IgD-negative memory B cell (primary cell): ENCODE measurements at regions not wholly inside any gene's neighbourhood (a gene's known extent, or its start where the extent isn't known, plus 50 kb on each side); places are given as distances from the start of the nearest gene placed in this dataset.

ENCODE experiments used
- H3K27ac Mint-ChIP-seq, 3 donors: one replicate each; pipeline ENCODE4 v1.8.0; 2020 to 2022; ENCODE audit warnings: mild to moderate bottlenecking in 3 of 3, mixed read lengths in 3 of 3, moderate library complexity in 1 of 3
- H3K27me3 Mint-ChIP-seq: one replicate; pipeline ENCODE4 v1.8.0; 2021; ENCODE audit warnings: mixed read lengths
- H3K36me3 Mint-ChIP-seq: one replicate; pipeline ENCODE4 v1.8.0; 2020; ENCODE audit warnings: mild to moderate bottlenecking, mixed read lengths
- H3K4me1 Mint-ChIP-seq, 3 donors: one replicate each; pipeline ENCODE4 v1.8.0; 2020 to 2022; ENCODE audit warnings: mixed read lengths in 3 of 3, mild to moderate bottlenecking in 1 of 3
- H3K4me3 Mint-ChIP-seq, 4 donors: one replicate each; pipeline ENCODE4 v1.8.0; 2020 to 2022; ENCODE audit warnings: mild to moderate bottlenecking in 4 of 4, mixed read lengths in 4 of 4, moderate library complexity in 3 of 4
- H3K9me3 Mint-ChIP-seq, 3 donors: one replicate each; pipeline ENCODE4 v1.8.0; 2020 to 2021; ENCODE audit warnings: mixed read lengths in 3 of 3, mild to moderate bottlenecking in 1 of 3

DNA sequence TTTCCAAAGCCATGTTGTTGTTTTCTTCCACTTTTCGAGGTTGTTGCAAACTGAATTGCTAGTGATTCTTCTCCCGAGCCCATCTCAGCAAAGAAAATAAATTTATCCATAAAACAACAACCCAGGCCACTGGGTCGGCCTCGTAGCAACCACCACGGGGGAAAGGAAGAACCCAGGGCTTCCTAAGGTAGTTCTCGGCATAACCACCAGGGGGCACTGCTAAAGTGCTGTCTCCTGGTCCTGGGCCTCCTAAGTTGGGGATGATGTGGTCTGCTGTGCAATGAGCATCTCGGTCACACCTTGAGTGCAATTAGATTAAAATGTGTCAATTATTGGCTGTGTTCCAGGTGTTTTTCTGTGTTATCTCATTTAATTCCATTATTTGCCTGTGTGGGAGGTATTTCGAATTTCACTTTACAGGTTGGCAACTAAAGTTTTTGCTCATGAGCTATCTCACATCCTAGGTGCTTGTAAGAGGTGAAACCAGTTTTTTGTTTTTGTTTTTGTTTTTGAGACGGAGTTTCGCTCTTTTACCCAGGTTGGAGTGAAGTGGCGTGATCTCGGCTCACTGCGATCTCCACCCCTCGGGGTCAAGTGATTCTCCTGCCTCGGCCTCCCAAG, 102.8 kb upstream of the DAP start:
- Mint-ChIP-seq H3K36me3 (peaks cover 1% of the 10 kb centered on the region), H3K4me1 (peaks cover 0 to 8% (median 5%) of the 10 kb centered on the region in 3 donors), H3K27me3 (peaks cover 10% of the 10 kb centered on the region), H3K9me3 (no peaks in the 10 kb centered on the region), H3K4me3 (no peak overlapping the region), H3K27ac (no peak overlapping the region)

DNA sequence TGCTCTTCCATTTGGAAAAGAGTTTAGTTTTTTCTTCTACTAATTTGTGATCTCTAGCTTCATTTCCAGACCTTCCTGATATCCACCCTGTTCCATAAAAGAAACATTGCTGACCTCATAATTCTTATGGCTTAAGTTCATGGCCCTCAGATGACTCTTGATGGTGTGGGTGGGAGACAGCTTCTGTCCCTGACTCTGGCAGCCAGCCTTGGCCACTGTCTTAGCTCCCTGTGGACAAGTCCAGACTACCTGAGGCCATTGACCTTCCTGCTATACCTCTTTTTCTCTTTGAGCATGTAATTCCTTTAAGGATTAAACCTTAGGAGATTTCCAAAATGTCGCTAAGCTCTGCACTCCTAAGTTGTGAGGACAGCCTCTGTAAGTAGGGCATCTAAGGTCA, 101.1 kb upstream of the DAP start:
- H3K27me3 Mint-ChIP-seq = peaks cover 14% of the 10 kb centered on the region
- H3K36me3 Mint-ChIP-seq = no peaks in the 10 kb centered on the region
- H3K27ac Mint-ChIP-seq = no peak overlapping the region
- no peak overlapping the region for H3K4me3 Mint-ChIP-seq
- H3K4me1 Mint-ChIP-seq = peaks cover 0 to 1% (median under 1%) of the 10 kb centered on the region in 3 donors
- no peaks in the 10 kb centered on the region for H3K9me3 Mint-ChIP-seq

DNA sequence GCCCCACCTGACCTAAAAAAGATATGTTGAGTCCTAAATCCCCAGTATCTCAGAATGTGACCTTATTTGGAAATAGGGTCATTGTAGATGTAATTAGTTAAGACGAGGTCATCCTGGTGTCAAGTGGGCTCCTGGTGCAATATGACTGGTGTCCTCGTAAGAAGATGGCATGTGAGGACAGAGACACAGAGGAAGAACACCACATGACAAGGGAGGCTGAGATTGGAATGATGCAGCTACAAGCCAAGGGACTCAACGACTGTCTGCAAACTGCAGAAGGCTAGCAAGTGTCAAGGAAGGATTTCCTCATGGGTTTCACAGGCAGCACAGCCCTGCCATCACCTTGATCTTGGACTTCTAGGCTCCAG, 100.4 kb upstream of the DAP start:
- H3K27ac Mint-ChIP-seq = no peak overlapping the region
- no peaks in the 10 kb centered on the region for H3K9me3 Mint-ChIP-seq
- no peak overlapping the region for H3K4me3 Mint-ChIP-seq
- peaks cover 13% of the 10 kb centered on the region for H3K27me3 Mint-ChIP-seq
- H3K4me1 Mint-ChIP-seq = peaks cover 0 to 8% (median 5%) of the 10 kb centered on the region in 3 donors
- H3K36me3 Mint-ChIP-seq = no peaks in the 10 kb centered on the region

DNA sequence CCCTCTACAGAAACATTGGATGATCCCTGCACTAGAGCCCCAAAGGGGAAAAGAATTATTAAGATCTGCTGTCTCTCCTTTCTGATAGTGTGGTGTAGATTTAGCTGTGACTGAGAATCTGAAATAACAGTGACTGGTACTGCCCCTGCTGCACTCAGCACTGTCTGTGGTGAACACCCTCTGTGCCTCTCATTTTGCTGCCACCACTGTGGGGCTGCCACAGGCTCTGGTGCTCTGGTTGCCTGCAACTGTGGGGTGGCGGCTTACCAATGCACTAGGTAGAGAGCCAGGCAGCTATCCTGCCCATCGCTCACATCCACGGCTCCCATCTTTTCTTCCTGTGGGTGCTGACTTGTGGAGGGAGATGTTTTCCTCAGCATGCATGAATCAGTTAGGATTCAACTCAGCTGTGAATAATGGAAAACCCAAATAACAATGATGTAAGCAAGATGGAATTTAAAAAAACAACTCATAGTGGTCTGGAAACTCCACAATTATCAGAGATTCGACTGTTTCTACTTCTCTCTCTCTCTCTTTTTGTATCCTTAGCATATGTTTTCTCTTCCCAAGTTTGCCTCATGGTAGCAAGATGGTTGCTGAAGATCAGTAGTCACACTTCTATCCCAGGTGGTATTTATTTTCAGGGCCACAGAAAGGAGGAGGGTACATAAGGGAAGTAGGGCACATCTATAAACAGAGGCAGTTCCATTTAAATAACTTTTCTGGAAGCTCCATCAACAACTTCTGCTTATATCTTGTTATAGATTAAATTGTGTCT, 99.8 kb upstream of the DAP start:
- Mint-ChIP-seq H3K9me3 (no peaks in the 10 kb centered on the region), H3K27ac (no peak overlapping the region), H3K4me1 (peaks cover 0 to 8% (median 5%) of the 10 kb centered on the region in 3 donors), H3K36me3 (no peaks in the 10 kb centered on the region), H3K4me3 (no peak overlapping the region), H3K27me3 (peaks cover 13% of the 10 kb centered on the region)

DNA sequence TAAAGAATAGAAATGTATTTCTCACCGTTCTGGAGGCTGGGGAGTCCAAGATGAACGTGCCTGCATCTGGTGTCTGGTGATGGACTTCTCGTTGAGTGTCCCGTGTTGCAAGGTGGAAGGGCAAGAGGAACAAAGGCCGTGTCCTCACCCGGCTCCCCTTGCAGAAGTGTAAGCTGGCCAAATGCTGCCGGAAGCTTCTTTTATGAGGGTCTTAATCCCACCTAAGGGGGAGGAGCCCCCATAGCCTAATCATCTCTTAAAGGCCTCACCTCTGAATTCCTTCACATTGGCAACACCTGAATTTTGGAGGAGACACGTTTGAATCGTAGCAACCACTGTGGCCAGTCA, 99.1 kb upstream of the DAP start:
- Mint-ChIP-seq H3K27ac (no peak overlapping the region), H3K9me3 (no peaks in the 10 kb centered on the region), H3K4me1 (peaks cover 0 to 8% (median 5%) of the 10 kb centered on the region in 3 donors), H3K36me3 (no peaks in the 10 kb centered on the region), H3K4me3 (no peak overlapping the region), H3K27me3 (peaks cover 12% of the 10 kb centered on the region)

DNA sequence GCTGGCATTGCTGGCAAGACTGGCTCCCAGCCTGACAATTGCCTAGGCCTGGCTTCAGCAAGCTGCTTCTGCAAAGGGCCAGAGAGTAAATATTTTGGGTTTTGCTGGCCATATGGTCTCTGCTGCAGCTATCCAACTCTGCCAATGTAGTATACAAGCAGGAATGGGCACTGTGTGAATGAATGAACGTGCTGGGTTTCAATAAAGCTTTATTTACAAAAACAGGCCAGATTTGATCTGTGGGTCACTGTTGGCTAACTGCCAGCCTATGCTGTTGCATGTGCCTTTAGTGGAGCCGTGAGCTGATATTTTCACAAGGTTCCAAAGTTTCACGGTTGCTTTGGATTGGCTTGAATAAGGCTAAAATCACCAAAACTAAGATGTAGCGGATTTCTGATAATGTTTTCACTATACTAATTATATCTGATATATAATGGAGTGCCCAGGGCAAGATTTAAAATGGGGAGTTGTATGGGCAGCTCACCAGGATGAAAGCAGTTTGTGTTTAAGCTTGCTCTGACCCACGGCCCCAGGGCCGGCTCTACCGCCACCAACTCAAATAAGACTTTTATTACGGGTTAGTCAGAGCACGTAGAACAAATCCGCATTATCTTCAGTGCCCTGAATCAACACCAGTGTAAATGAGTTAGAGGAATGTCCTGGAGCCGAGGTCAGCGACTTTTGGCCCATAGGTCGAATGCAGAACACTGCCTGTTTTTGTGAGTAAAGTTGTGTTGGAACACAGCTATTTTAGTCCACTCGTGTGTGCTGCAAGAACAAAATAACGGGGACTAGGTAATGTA, 98.6 kb upstream of the DAP start:
- Mint-ChIP-seq H3K4me1 (peaks cover 0 to 8% (median 5%) of the 10 kb centered on the region in 3 donors), H3K27me3 (peaks cover 12% of the 10 kb centered on the region), H3K36me3 (no peaks in the 10 kb centered on the region), H3K27ac (no peak overlapping the region), H3K4me3 (no peak overlapping the region), H3K9me3 (no peaks in the 10 kb centered on the region)

DNA sequence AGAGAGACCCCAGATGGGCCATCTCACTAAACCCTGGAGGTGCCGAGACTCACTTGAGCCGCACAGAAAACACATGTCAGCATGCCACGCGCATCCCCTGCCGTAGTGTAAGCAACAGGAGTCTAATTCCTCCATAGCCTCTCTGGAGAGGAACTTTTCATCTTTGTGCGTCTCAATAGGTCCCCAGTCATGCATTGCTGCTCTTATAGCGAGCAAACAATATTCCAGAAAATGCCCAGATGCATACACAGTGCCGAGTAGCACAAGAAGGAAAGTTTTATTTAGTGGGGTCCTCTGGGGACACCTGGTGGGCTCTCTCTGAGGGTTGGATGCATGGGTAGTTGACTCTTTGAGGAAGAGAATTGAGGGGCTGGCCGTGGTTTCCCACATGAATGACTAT, 97.9 kb upstream of the DAP start:
- Mint-ChIP-seq H3K36me3 (no peaks in the 10 kb centered on the region), H3K4me3 (no peak overlapping the region), H3K4me1 (peaks cover 0 to 8% (median 5%) of the 10 kb centered on the region in 3 donors), H3K9me3 (no peaks in the 10 kb centered on the region), H3K27ac (no peak overlapping the region), H3K27me3 (peaks cover 12% of the 10 kb centered on the region)

DNA sequence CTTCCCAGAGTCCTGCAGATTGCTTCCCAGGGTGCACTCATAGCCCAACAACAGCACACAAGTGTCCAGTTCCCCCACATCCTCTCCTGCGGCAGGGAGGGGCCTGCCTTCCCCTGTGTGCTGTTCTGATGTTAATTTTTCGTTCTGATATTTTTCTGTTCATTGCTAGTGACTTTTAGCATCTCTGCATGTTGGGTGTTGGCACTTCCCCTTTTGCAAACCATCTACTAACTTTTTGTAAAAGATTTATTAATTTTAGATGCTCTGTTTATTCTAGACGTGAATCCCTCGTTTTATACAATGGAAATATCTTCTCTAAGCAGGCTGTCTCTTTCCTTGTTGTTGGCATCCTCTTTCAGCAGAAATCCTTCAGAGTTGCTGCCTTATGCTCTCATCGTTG, 97.3 kb upstream of the DAP start:
- Mint-ChIP-seq H3K27me3 (peaks cover 10% of the 10 kb centered on the region), H3K4me1 (peaks cover 0 to 8% (median 5%) of the 10 kb centered on the region in 3 donors), H3K4me3 (no peak overlapping the region), H3K27ac (peak overlapping the region in 1 of 3 donors; percentile 15), H3K36me3 (no peaks in the 10 kb centered on the region), H3K9me3 (no peaks in the 10 kb centered on the region)

DNA sequence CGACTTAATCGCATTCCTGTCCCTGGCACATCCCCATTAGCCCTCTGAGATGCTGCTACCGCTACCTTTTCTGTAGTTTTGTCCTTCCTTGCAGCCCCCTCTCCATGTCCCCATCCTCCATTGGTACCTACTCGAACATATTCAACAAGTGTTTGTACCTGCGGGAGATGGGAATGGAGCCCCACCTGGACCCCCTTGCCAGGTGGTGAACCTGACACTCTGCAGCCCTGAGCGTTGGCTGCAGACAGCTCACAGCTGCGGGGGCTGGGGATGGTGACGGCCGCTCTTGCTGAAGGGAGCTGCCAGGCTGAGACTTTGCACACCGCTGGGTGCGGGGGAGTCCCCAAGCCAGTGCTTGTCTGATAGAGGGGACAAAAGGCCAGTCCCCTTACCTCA, 96.3 kb upstream of the DAP start:
- H3K27ac Mint-ChIP-seq = no peak overlapping the region
- peaks cover 0 to 10% (median 5%) of the 10 kb centered on the region in 3 donors for H3K4me1 Mint-ChIP-seq
- no peaks in the 10 kb centered on the region for H3K36me3 Mint-ChIP-seq
- peak overlapping the region in 1 of 4 donors; percentile 65 for H3K4me3 Mint-ChIP-seq
- H3K9me3 Mint-ChIP-seq = no peaks in the 10 kb centered on the region
- peaks cover 10% of the 10 kb centered on the region for H3K27me3 Mint-ChIP-seq

DNA sequence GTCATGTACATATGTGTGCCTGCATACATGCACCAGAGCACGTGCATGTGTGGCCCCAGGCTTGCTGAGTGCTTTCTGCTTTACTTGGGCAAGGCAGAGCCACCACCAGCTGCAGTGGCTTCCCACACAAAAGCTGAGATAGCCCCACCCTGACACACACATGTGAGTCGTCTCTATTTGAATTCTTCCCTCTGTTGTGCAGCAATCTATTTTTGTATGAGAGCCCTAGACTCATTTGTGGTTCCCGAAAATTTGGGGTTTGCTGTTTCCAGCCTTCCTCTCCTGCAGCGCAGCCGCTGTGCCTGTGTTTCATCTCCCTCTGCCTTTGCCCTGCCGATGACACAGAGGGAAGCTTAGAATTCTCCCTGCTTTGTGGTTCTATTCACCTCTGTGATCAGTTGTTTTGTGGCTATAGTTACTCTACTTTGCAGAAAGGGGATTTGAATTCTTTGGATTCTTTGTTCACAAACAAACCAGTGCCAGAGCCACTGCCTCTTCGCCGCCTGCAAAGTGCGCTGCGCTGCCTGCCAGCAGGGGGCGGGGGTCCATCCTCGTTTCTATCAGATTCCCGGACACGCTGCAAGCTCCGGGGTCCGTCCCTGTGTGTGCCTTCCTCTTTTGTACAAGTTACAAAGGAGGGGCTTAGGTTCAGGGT, 95.8 kb upstream of the DAP start:
- Mint-ChIP-seq H3K27me3 (peaks cover 10% of the 10 kb centered on the region), H3K27ac (no peak overlapping the region), H3K36me3 (no peaks in the 10 kb centered on the region), H3K9me3 (no peaks in the 10 kb centered on the region), H3K4me1 (peaks cover 0 to 10% (median 5%) of the 10 kb centered on the region in 3 donors), H3K4me3 (peak overlapping the region in 2 of 4 donors; percentile 43 to 65)

DNA sequence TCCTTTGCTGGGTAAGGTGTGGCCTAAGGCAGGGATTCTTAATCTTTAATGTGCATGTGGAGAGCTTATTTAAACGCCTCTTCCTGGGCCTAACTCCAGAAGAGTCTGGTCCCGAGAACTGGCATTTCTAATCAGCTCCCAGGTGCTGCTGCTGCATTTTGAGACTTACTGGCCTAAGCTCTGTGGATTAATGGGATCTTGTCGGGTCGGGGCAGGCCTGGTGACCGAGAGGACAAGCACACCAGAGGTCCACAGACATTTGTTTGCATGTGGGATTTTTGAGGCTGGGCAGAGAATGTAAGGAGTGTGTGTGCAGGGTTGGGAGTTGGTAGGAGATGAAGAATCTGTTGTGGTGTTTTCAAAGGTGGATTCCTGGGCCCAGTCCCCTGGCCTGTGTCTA, 95.0 kb upstream of the DAP start:
- H3K27me3 Mint-ChIP-seq = peaks cover 10% of the 10 kb centered on the region
- no peak overlapping the region for H3K27ac Mint-ChIP-seq
- H3K4me1 Mint-ChIP-seq = peaks cover 0 to 10% (median 5%) of the 10 kb centered on the region in 3 donors
- H3K36me3 Mint-ChIP-seq = no peaks in the 10 kb centered on the region
- no peaks in the 10 kb centered on the region for H3K9me3 Mint-ChIP-seq
- H3K4me3 Mint-ChIP-seq = peak overlapping the region in 1 of 4 donors; percentile 27

DNA sequence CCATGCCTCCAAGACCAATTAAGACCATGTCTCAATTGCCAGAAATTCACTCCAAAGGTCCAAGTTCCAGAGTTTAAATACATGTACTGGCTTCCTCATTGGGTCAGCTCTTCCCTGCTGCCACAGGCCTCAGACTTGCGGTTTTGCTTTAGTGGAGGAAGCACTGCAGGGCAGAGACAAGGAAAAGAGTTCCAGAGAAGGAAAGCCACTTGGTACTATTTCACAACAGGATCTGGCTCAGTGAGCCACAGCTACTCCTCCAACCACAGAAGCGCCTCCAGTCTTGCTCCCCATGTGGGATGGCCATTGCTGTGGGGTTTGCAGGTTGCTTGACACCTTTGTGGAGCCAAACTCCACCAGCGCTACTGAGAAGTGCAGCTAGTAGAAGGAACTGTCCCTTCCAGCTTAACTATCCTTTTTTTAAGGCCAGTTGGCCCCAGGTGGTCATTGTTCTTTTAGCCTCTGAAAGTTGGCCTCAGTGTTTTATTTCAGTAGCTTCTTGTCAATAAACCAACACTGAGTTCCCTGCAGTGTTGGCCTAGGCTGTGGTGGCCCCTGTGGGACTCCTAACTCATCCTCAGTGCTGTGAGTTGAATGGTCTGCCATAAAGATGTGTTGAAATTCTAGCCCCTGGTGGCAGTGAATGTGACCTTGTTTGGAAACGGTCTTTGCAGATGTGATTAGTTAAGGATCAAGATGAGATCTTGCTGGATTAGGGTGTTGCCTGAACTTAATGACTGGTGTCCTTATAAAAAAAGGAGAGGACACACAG, 93.7 kb upstream of the DAP start:
- Mint-ChIP-seq H3K4me1 (peaks cover 0 to 11% (median 5%) of the 10 kb centered on the region in 3 donors), H3K4me3 (peak overlapping the region in 1 of 4 donors; percentile 18), H3K36me3 (no peaks in the 10 kb centered on the region), H3K27ac (no peak overlapping the region), H3K9me3 (no peaks in the 10 kb centered on the region), H3K27me3 (peaks cover 10% of the 10 kb centered on the region)

DNA sequence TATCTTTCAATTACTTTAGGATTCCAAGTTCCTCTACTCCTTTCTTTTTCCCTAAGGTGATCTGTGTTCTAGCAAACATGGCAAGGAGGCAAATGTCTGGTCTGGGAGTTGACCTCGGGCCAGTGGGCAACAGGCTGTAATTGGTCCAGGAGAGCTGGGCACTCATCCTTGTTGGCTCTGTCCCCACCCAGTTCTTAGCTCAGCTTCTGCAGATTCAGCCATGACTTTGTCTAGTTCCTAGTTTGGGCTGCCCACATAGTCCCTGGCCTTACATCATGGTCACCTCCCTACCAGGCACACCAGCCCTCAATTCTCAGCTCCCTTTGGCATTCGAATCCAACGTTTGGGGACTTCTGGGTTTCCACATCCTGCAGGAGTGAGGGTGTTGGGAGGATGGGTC, 92.1 kb upstream of the DAP start:
- Mint-ChIP-seq H3K4me3 (no peak overlapping the region), H3K27ac (no peak overlapping the region), H3K36me3 (no peaks in the 10 kb centered on the region), H3K27me3 (peaks cover 6% of the 10 kb centered on the region), H3K4me1 (peaks cover 0 to 11% (median 5%) of the 10 kb centered on the region in 3 donors), H3K9me3 (peaks cover 0 to 5% (median 3%) of the 10 kb centered on the region in 3 donors)

DNA sequence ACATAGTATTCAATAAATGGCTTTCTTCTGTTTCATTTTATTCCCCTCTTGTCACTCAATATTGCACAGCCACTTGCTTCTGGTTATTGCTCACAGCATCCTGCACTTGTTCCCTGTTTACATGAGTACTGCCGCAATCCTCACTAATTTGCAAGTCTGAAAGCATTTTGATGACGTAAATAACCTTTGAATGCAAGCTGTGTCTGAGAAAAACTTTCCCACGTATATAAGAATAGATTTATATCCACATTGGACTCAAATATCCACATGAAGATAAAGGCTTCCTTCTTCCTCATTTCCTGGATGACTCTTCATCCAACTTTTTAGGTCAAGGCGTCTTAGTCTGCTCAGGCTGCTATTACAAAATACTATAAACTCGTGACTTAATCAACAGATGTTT, 88.2 kb upstream of the DAP start:
- Mint-ChIP-seq H3K36me3 (no peaks in the 10 kb centered on the region), H3K4me1 (peaks cover 0 to 3% (median 0%) of the 10 kb centered on the region in 3 donors), H3K9me3 (peaks cover 2 to 19% (median 9%) of the 10 kb centered on the region in 3 donors), H3K27ac (no peak overlapping the region), H3K27me3 (peaks cover 8% of the 10 kb centered on the region), H3K4me3 (no peak overlapping the region)
